ENCODE measurements at regions not wholly inside any gene's neighbourhood (a gene's known extent, or its start where the extent isn't known, plus 50 kb on each side); places are given as distances from the start of the nearest gene placed in this dataset.
"Not testable (repeated sequence)": the region's sequence is repeated elsewhere in the genome, so short reads cannot be mapped to it uniquely, and the experiment has no call there.

DNA sequence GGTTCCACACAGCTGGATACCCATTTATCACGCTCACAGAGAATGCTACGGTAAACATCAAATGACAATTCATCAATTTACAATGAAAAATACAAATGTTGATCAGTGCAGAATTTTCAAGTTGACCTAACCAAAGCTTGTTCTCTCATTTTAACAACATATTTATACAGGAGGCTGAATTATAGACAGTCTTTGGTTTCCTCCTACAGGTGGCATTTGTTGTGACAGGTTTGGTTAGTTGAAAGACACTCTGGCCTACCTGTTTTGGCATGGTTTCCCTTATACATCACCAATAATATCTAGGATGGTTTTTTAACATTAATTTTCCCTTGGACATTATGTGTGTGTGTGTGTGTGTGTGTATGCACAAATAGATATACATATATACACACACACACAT is 642.5 kb upstream of the MMS22L start:
- no peak for DNase-seq

DNA sequence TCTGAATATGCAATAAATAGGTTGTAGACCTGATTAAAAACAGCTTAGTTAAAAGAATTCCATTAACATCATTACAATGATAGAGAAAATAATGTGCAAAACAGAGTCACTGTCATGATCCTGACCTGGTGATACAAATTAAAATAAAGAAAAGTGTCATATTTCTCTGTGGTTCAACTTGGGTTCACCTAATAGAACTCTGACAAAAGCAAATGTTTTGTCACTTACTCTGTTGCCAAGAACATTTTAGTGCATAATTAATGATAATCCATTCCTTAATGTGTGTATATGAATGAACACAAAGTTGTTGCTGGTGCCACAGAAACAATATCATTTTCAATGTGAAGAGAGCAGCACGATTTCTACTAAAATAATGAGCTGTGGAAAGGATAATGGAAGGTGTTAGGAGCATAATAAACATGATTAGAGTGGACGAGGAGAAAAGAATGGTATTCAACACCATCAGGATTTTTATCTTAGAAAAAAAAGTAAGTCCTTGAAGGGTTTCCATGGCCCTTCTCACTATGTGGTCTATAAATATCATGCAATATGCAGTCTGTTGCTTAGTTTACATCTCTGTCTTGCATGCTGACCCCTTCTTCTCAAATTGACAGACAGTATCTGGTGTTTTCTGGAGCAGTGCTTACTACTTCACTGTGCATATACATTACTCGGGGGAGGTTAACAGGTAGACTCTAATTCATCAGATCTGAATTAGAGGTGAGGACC is 656.6 kb upstream of the MMS22L start:
- DNase-seq, result no peak

DNA sequence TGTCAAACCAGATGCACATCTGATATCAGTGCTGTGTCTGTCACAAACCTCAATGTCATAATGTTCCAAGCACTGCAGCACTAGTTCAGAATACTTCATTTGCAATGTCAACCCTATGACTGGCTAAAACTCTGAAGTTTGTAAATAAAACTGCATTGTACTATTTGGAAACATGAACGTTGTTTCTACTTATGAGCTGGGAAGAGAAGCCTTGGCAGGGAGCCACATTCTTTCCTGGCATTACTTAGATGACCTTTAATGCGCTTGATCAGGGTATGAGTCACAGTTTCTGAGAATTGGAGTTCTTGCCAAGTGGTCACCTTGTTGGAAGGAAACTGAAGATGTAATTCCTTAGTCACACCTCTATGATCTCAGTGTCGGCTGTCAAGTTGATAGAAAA is 664.8 kb upstream of the MMS22L start:
- DNase-seq, result no peak

DNA sequence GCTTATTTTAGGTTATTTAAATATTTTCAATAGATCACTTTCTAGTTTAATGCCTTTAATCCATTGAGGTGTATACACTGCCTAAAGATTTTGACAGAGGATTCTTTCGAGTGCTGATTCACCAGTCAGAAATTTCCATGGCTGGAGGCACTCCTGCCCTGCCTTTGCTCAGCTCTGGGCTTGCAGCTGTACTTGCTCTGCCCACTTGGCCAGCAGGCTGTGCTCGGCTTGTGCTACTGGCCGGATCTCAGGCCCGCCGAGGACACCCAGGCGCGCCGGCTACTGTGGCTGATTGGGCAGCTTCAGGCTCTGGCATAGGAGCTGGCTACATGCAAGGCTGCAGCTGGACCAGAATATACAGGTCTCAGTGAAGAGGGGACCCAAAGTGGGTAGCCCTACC is 675.1 kb upstream of the MMS22L start:
- no peak for DNase-seq

DNA sequence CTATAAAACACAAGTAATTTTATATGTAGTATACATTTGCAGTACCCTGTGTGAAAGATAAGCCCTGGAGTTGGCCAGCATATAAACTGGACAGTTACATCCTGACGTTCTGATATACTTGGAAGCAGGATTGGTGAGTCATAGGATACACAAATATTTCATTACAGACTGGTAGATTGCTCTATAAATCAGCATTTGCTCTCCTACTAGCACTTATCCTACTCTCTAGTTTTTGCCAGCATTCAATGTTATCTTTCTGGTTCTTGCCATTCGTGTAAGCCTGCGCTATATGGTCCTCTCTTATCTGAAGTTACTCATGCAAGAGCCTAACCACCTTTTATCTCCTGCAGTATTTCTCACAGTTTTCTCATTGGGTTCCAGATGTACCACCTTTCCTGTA is 680.2 kb upstream of the MMS22L start:
- DNase-seq, result no peak

DNA sequence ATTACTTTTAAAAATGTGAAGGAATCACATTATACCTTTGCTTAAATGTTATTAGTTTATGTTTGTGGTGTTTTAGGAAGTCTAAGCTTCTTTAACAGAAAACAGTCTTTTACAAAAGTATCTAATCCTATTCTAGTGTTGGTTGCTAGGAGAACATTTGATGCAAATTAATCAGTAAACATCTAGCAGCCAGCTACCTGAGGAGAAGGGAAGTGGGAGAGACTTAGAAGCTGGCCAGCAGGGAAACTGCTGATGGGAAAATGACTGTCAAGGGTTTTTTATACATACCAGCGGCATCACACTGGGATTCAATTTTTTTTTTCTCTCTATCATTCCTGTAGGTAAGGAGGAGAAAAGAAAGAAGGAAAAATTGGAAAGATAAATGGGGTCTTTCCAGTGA is 686.0 kb upstream of the MMS22L start:
- DNase-seq, result no peak

DNA sequence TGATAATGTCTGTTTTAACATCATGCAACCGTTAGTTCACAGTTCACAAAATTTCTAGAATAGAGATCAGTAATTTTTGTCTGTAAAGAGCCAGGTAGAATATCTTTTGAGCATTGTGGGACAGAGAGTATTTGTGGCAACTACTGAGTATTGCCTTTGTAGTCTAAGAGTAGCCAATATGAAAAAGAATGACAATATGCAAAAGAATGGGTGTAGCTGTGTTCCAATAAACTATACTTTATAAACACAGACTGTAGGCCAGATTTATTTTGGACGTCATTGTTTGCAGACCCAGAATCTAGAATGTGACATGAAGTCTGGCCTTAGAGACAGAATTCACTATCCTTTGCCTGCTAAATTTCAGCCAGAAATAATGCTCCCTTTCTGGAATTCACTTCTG is 694.1 kb upstream of the MMS22L start:
- DNase-seq, result no peak

DNA sequence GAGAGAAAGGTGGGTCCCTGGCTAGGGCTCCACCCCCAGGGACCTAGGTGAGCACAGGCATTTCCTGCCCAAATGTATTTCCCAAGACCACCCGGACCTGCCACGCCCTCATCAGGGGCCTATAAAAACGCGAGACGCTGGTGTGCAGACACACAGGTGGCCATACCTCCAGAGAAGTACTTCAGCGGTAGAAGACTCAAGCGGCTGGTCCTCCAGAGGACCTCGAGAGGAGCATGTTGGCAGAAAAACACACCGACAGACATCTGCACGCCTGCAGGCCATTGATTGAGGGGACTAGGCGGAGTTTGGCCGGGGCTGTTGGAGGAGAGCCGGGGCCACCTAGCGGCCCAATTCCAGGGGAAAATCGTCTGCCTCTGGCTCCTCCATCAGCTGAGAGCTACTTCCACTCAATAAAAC is 695.8 kb upstream of the MMS22L start:
- DNase-seq, result no peak

DNA sequence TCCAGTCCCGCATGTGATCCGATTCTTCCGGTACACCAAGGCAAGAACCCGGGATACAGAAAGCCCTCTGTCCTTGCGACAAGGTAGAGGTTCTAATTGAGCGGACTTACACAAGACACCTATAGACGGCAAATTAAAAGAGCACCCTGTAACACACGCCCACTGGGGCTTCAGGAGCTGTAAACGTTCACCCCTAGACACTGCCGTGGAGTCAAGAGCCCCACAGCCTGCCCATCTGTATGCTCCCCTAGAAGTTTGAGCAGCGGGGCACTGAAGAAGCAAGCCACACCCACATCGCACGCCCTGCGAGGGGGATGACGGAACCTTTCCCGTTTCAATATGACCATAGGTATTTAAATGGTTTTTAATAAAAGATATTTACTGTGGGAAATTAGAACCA is 696.3 kb upstream of the MMS22L start:
- not testable (repeated sequence) for DNase-seq

DNA sequence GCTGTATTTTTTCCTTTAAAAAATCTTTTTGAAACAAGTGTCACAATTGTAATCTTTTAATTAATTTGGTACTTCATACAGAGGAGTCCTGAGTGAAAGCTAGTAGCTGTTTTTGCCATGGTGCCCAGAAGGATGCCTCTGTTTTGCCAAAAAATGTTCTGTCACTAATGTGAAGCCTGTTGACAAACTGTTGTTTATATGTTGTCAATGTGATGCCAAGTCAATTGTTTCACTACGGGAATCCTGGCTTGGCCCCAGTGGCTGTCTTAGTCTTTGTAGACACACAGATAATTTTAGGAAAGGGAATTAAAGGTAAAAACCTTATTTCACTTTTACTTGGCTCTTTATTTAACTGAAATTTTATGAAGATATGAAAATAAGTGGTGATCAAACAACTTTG is 706.4 kb upstream of the MMS22L start:
- no peak for DNase-seq

DNA sequence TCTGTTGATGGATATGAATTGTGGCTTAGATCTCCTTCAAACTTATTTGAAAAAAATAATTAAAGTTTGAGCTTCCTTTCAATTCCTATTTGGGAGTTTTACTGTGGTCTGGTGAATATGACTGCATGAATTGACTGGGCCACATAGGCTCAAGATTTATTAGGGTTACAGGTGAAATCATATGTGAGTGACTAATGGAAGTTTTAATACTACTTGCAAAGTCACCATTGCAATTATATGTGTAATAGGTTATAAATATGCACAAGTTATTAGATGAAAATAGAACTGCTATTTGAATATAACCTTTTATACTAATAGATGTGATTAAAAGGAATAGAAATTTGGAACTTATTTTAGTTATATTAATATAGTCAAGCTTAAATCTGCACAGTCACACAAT is 712.1 kb upstream of the MMS22L start:
- DNase-seq, result no peak

DNA sequence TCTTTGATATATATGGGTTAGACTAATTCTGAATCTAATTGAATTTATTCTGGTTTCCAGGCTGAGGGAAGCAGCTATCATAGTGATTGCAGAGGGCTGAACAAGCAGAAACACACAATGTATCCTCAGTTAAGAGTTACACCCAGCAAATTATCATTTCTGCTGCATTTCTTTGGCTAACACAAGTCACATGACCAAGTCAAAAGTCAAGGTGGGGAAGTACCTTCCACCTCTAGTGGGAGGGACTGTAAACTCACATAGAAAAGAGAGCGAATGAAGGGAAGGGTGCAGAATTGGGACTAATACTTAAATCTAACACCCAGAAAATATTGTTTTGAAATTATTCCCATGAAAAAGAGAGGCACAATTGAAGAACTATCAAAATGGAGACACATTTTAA is 719.7 kb upstream of the MMS22L start:
- DNase-seq, result no peak

DNA sequence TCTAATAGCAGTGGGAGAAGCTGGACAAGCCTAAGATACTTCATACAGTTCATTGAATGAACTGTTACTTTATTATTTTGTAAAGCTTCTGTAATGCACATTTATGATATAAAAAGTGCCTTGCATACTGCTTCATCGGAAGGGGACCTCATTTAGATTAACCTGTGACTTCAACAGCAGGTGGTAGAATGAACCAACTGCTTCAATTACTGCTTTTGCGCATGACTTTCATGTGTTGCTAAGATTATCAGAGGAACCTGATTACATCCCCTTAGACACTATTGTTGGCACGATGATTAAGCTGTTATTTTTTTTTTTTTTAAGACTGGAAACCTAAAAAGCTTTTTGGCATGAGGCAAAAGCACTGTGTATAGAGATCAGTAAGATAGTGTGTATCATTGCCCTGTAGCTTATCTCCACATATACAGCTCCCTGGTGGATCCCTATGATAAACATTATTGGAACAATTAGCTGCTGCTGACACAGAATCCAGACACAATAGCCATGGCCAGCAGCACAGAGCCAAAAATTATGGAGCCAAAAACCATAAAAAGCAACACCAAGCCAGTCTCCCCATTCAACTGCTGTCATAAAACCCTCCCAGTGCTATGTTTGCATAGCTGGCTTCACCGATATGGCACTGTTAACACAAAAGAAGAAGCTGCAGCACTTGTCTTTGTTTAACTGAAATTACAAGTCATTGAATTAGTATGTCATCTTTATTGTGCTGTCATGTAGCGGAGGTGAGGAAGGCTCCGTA is 731.6 kb upstream of the MMS22L start:
- no peak for DNase-seq

DNA sequence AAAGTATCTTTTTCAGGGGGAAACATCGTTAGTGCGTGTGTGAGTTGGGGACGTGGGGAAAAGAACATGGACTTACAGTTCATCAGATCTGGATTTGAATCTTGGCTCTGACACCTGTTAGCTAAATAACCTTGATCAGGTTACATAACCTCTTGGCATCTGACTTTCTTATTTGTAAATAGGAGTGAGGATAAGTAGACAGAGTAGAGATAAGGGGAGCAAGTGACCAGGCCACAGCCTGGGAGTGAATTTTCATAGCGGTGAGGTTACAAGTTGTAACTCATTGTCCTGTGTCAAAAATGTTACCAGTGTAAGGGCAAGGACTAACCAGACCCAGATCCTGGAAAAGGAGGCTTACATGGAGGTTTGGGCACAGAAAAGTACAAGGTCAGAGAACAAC is 733.5 kb upstream of the MMS22L start:
- no peak for DNase-seq

DNA sequence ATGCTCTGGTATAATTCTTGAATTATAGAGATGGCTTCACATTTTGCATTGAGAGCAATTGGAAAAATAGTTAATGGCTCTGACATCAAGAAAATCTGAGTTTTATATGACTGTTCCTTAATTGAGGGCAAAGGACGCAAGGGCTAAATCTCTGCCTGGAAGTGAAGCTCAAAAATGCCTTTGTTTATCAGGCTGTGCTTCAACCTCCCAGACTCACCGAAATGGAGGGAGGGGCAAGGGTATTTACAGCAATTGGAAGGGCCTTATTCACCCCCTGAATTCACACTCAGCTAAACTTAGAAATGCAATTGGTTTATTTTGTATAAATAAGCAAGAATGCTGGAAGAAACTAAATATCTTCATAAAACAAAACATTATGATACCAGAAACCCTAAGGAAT is 737.2 kb upstream of the MMS22L start:
- DNase-seq, result no peak

DNA sequence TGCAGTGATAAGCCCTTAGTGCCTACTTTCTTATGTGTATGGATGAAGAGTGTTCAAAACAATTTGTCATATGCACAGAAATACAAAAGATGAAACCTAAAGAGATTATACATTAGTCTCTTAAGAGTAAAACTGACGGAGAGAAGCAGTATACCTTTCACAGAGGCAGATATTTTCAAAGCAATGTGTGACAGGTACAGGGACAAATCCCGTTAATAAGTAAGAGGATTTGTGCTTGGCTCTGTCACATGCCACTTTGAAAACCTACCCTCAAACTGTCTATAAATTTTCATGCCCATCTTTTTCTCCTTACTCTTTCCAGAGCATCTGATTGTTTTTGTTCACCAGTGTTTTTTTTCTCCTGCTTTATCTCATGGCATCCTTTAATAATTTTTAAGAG is 741.3 kb upstream of the MMS22L start:
- DNase-seq, result no peak

DNA sequence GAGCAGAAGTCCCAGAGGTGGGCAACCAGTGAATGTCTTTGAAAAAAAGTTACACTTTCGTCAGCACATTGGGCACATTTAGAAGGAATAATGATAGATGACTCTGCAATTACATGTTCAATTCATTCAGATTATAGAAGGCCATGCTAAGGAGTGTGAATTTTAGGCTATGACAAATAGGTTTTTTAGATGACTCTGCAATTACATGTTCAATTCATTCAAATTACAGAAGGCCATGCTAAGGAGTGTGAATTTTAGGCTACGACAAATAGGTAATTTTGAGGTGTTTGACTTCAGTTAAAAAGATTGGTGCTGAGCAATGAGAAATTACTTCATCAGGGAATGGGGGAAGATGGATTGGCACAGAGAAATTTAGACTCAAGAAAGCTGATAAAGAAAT is 744.9 kb upstream of the MMS22L start:
- no peak for DNase-seq

DNA sequence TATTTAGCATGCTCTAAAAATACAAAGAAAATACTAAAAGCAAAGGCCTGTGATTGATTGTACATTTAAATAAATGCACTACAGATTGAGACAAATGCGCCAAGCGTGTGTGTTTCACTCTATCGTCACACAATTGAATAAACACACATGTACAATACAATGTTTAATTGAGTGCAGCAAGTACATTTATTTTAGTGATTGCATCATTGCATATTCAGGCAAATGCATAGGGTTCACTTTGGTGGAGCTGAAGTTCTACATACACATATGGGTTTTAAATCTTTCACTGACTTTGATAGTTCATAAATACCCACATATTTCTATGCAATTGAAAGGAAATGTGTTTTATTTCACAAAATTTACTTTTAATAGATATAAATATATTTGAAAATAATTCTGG is 750.6 kb upstream of the MMS22L start:
- no peak for DNase-seq

DNA sequence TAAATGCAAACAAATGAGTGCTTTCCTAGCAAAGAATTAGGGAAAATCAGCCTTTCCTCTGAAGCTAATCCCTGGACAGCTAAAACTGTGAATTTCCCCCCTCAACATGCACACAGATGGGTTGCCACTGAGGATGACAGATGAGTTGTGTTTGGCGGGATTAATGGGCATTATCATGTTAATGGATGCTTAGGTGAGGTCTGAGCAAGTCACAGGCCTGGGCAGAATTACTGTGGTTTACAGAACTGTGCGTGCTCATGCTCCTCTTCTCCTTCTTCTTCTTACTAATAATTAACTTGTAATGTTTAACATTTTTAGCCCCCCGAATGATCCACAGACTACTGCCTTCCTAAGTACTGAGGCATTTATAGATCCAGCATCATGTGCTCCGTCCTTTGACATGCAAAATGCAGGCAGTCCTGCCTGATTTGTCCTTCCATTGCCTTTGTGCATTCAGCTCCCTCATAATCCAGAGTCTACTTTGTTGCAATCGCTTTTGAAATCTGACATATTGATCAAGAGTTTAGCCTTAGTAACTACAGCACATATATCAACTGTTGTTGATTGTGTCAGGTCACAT is 753.4 kb upstream of the MMS22L start:
- no peak for DNase-seq

DNA sequence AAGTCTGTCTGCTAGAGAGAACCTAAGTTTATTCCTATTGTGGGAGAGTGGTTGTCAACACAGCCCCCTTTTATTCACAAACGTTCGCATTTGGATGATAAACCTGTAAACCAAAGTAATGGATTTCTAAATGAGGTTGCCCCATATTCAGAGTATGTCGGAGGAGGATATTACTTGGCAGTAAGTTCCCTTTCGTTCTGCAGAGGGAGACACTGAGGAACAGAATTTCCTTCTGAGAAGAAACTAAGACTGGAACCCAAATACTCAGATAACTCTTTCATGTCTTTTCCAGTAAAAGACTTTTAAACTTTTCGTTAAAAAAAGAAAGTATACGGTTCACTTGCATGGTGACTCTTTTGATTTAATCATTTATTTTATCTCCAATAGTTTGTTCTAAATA is 754.6 kb upstream of the MMS22L start:
- no peak for DNase-seq

DNA sequence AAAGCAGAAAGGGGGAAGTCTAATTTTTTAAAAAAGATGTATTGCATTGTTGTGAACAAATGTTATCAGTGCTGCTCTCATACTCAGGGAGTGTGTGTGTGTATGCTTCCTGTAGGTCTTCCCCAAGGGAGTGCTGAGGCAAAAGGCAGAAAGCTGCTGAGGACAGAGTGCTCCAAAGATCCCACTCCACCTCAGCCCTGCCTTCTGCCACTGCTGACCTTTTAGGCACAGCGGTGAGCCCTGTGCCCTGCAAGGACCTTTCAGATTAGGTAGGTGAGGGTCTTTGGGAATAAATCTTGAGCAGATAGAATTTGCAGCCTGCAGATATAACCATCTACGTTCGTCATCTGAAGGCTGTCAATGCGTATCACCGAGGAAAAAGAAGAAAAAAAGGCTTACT is 756.4 kb upstream of the MMS22L start:
- DNase-seq, result no peak

DNA sequence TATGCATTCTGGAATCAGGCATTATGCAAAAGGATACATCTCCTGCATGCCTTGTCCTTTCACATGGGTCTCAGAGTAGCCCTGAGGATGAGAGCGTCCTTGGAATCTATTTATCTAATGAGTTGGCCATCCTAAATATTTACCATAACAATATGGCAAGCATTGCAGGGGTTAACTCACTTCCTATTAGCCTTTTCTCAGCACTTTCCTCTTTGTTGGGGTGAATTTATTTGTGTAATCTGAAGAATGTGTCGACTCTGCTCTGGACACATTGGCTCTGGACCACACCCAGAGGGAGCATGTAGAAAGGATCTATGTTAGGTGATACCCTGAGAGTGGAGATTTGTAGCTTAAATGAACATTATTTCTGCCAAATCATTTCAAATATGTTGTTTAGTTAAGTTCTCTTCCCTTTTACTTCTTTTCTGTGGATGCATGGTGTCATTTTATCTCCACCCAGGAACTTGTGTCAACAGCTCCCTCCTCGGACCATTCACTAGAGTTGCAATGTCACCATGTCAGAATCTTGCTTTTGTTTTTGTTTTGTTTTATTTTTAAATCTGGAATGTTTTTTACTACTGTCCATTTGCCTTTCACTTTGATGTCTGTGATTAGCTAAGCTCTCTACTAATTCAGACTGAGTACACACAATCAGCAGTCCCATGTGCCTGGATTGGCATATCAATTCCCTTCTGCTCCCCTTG is 757.0 kb upstream of the MMS22L start:
- DNase-seq, result no peak

DNA sequence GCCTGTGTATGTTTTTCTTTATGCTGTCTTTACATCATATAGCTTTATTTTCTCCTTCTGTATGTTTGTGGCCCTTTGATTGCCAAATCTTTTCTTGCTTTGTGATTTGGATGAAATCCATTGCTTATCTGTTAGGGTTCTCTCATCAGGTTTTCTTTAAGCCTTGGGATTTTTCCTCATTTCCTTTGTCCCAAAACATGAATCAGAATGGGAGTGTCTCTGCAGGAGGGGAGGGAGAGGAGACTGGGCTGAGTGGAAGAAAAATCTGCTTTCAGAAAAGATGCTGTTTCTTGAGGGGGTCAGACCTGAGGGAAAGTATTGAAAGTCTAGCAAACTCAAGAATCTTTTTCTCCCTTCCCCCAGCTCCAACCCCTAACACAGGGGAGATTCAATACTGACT is 758.0 kb upstream of the MMS22L start:
- no peak for DNase-seq

DNA sequence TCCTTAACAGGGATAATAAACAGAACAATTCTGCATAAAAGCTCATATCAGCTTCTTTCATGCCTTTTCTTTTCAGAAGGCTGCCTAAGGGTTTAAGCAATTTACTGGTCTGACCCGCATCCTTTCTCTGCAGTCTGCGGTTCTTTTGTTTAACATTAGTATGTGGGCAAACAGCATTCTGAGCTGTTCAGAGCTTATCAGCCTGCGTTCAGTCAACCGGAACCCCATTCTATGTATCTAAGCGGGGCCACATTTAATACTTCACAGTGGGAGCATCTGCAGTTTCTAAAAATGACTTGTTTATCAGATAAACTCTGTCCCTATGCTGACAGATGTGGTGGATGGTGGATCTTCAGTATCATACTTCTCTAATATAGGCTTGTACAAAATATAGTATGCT is 758.9 kb upstream of the MMS22L start:
- DNase-seq, result no peak

Data from HCEC 1CT (cell line).